GM18951 (cell line): ENCODE measurements at regions not wholly inside any gene's neighbourhood (a gene's known extent, or its start where the extent isn't known, plus 50 kb on each side); places are given as distances from the start of the nearest gene placed in this dataset.
"Not testable (repeated sequence)": the region's sequence is repeated elsewhere in the genome, so short reads cannot be mapped to it uniquely, and the experiment has no call there.

ENCODE experiments used
- POLR2A ChIP-seq: IDR thresholded peaks from 4 replicates; pipeline ENCODE4 v1.6.1; 2011; ENCODE audit warnings: mild to moderate bottlenecking; ENCODE audit not compliant: insufficient read length, insufficient read depth; ENCODE audit errors: extremely low read depth
- in situ Hi-C: fragments of 300-500 bp; cut with MboI; formaldehyde crosslinking; loops from one replicate; pipeline ENCODE4 v1.12.0; 2022; ENCODE audit warnings: low sequenced_read_pairs, mixed read lengths, inconsistent platforms; ENCODE audit not compliant: unreplicated experiment

DNA sequence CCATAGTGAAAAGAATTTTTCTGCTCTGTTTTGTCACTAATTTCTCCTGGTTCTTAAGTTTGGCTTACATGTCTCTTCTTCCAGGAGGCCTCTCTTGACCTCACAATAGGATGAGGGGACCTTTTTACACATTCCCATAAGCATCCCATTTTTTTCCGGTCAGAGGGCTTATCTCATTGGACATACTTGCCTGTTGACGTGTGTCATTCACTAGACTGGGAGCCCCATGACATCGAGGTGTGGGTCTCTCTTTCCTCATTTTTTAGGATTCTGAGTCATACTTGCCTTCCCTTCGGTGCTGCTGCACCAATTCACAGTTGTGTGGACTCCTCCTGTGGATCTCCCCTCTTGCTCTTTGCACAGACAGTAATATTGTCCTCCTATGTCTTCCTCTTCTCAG, 601.8 kb downstream of the GATA3 start:
- in situ Hi-C loops: no loop called here
- no peak for TF ChIP-seq POLR2A

DNA sequence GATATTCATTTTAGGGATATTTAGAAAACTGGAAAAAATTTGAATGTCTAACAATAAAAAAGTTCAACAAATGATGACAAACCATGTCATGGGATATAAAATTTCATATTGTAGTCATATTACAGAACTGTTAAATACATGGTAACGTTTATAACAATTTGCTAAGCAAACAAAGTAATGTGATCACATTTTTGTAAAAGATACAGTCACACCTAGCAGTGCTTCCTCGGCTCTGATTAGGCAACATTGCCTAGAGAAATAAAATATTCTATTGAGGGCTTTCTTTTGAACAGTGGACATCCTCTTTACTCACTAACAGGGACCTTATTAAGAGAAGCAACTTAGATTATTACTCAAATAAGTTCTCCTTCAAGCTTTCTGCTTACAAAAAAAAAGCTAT, 605.5 kb downstream of the GATA3 start:
- in situ Hi-C loops: no loop called here
- no peak for TF ChIP-seq POLR2A

GRCh38 chr10:8661886-8662285, 607.4 kb downstream of the GATA3 start:
- in situ Hi-C loops: no loop called here
- TF ChIP-seq POLR2A: no peak

DNA sequence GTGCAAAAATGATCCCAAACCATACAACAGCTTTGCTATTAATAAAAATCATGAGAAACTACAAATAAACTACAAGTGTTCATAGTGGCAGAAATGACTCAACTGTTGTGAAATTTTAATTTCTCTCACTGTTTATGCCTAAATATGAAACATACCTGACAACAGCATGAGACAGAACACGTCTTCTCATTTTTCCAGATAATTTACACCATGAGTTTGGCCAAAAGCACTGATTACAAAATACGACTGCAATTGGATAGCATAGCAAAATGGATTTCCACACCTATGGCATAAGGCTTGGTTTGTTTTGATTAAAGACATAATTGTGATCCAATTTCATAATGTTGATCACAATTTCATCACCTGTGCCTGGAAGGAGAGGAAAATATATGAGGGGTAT, 608.6 kb downstream of the GATA3 start:
- no peak for TF ChIP-seq POLR2A
- in situ Hi-C loops: no loop called here

GRCh38 chr10:8665322-8665721, 610.8 kb downstream of the GATA3 start:
- in situ Hi-C loops: no loop called here
- no peak for TF ChIP-seq POLR2A

DNA sequence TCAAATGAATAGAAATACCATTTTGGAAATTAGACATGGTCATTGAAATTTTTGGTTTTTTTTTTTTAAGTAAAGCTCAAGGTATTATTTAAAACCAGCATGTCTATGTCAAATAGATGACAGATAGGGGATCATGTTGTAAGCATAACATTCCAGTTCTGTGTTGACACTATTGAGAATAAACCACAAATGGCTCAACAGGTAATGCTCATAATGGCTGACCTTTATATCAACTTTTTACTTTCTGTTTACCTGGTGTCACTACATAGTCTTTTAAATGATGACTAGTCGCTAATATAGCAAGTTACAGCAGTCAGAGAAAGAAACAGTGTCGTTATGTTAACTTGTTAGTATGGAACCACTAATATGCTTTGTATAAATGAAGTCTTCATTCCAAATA, 616.0 kb downstream of the GATA3 start:
- TF ChIP-seq POLR2A: no peak
- in situ Hi-C loops: no loop called here

DNA sequence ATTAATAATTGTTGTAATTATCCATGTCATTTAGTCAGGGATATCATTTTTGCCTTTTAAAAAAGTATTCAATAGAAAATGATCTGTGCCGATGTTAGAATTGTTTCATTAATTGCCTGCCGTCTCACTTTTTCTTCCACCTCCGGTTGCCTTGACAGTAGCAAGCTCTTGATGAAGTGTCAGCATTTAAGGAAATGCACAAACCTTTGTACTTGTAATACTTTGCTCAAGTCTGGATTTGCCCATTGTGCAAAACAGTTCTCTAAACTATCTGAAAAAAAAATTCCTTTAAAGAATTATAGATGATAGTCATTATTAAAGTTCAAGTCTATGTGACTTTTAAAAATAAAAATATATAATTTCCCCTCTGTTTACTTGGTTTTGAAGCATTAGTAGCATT, 619.7 kb downstream of the GATA3 start:
- TF ChIP-seq POLR2A: no peak
- in situ Hi-C loops: no loop called here

GRCh38 chr10:8677642-8678041, 623.2 kb downstream of the GATA3 start:
- in situ Hi-C loops: no loop called here
- TF ChIP-seq POLR2A: no peak

DNA sequence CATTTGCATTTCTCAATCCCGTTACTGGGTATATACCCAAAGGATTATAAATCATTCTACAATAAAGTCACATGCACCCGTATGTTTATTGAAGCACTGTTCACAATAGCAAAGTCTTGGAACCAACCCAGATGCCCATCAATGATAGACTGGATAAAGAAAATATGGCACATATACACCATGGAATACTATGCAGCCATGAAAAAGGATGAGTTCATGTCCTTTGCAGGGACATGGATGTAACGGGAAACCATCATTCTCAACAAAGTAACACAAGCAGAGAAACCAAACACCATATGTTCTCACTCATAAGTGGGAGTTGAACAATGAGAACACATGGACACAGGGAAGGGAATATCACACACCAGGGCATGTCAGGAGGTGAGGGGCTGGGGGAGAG, 630.4 kb downstream of the GATA3 start:
- in situ Hi-C loops: not testable (repeated sequence)

- in situ Hi-C loops: no loop called here
- TF ChIP-seq POLR2A: no peak
These were observed 634.4 kb downstream of the GATA3 start for GRCh38 chr10:8688881-8689280.

DNA sequence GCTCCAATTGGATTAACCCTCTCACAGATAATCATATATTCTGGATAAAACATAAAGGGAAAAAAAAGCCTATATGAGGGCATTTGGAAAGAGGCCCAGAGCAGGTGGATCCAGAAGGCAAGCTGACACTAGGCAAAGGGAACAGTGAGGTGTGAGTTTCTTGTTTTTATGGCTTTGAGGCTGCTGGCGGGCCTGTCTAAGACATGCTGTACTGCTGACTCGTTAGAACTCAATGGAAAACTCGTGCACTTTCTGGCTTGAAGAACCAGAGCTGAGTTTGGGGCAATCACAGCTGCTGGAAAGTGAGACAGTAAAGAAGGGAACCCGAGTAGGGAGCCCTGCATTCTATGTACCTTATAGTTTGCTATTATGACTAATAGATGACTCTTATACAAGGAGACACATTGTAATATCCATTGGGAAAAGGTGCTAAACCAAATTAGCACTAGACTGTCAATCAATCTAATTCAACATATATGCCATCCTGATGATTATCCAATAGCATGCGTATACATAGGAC, 637.1 kb downstream of the GATA3 start:
- no peak for TF ChIP-seq POLR2A
- in situ Hi-C loops: no loop called here

DNA sequence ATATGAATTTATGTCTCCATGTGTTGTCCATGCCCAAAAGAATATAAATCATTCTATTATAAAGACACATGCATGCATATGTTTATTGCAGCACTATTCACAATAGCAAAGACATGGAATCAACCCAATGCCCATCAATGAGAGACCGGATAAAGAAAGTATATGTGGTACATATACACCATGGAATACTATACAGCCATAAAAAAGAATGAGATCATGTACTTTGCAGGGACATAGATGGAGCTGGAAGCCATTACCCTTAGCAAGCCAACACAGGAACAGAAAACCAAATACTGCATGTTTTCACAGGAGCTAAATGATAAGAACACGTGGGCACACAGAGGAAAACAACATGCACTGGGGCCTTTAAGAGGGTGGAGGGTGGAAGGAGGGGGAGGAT, 639.1 kb downstream of the GATA3 start:
- in situ Hi-C loops: not testable (repeated sequence)

GRCh38 chr10:8696746-8697145, 642.3 kb downstream of the GATA3 start:
- in situ Hi-C loops: no loop called here

DNA sequence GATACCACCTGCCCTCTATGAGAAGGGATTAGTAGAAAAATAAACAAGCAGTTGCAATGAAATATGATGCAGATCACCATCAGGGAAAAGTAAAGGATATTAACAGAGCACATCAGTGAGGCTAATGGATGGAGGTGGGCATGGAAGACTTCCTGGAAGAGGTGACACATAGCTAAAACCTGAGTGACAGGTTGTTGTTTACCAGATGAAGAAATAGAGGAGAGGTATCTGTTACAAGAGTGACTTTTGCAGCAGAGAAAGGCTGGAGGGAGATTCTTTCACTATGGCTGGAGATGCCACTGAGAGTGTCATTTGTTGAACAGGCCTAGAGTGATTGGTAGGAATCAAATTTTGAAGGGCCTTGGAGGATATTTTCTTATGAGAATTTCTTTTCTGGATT, 646.2 kb downstream of the GATA3 start:
- TF ChIP-seq POLR2A: no peak
- in situ Hi-C loops: no loop called here

More at GRCh38 chr10:8696746-8697145, 642.3 kb downstream of the GATA3 start:
- no peak for TF ChIP-seq POLR2A

GRCh38 chr10:8702181-8702580, 647.7 kb downstream of the GATA3 start:
- TF ChIP-seq POLR2A: no peak
- in situ Hi-C loops: no loop called here

DNA sequence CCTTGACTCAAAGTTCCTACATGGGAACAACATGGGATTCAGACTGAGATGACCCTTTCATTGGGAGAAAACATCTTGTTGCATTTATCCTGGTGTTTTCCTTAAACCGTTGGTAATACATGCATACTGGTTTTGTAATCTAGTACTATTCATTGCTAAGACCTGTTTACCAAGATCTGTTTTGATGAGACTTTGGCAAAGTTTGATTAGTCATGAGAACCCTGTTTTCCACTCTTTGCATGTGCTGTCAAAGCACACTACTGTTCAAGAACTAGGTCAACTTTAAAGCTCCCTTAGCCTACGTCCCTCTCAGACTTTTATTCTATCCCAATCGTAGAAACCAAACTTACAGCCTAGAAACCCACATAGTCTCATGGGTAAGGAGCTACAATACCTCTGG, 650.9 kb downstream of the GATA3 start:
- no peak for TF ChIP-seq POLR2A
- in situ Hi-C loops: no loop called here

DNA sequence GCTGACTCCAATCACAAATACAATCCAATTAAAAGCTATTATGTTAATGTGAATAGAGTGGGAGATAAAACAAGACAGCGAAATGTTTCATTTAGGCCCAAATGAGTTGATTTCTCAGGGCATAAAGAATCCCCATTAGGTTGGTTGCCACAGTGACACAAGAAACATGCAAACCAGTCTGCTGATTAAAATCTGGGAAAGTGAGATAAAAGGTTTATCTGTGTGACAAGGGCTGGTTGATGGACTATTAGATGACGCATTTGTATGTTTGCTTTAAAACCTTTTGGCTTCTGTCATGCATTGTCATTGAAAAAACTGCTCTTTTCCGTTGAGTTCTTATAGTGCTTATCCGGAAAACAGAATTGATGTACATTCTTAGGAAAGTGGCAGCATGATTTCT, 658.2 kb downstream of the GATA3 start:
- in situ Hi-C loops: no loop called here
- no peak for TF ChIP-seq POLR2A
